ENCODE measurements at regions not wholly inside any gene's neighbourhood (a gene's known extent, or its start where the extent isn't known, plus 50 kb on each side); places are given as distances from the start of the nearest gene placed in this dataset.

DNA sequence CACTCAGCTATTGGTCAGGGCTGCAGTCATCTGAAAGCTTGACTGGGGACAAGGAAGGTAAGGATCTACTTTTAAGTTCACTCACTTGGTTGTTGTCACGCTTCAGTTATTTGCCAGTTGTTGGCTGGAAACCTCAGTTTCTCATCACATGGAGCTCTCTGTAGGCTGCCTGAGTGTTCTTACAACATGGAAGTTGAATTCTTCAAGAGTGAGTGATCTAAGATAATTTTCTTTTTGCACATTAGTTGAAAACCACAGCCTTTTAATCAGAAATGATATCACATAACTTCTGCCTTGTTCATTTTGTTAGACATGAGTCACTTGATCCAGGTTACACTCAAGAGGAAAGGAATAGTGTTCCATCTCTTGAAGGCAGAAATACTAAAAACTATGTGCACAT is 552.7 kb downstream of the RAPGEF2 start:
- TF ChIP-seq POLR2A (IDR thresholded peaks at IDR 0.05; ENCODE audit: low read length) (no peak), GATA1 (IDR thresholded peaks at IDR 0.05; ENCODE audit: low read depth, low read length) (no peak)

Data from erythroblast (primary cell).